Ectodermal cell (in vitro differentiated cells): ENCODE measurements at regions not wholly inside any gene's neighbourhood (a gene's known extent, or its start where the extent isn't known, plus 50 kb on each side); places are given as distances from the start of the nearest gene placed in this dataset.
"Not testable (repeated sequence)": the region's sequence is repeated elsewhere in the genome, so short reads cannot be mapped to it uniquely, and the experiment has no call there.

Source experiments
- H3K27ac ChIP-seq: 2 replicates; pipeline ENCODE4 v1.7.0; 2013; ENCODE audit warnings: mild to moderate bottlenecking, low read depth, low read length; ENCODE audit not compliant: insufficient read depth, poor library complexity, severe bottlenecking
- H3K27me3 ChIP-seq: 2 replicates; pipeline ENCODE4 v1.7.0; 2013; ENCODE audit warnings: mild to moderate bottlenecking, low read length; ENCODE audit not compliant: insufficient read depth, control insufficient read depth, poor library complexity, severe bottlenecking
- H3K36me3 ChIP-seq: one replicate; pipeline ENCODE4 v1.7.0; 2013; ENCODE audit warnings: low read length; ENCODE audit not compliant: control insufficient read depth, insufficient read depth
- H3K4me1 ChIP-seq: one replicate; pipeline ENCODE4 v1.7.0; 2013; ENCODE audit warnings: low read length; ENCODE audit not compliant: control insufficient read depth, insufficient read depth
- H3K4me3 ChIP-seq: 2 replicates; pipeline ENCODE4 v1.7.0; 2013; ENCODE audit warnings: low read depth, low read length, control low read depth; ENCODE audit not compliant: insufficient read depth
- H3K9me3 ChIP-seq: 2 replicates; pipeline ENCODE4 v1.7.0; 2013; ENCODE audit warnings: mild to moderate bottlenecking, low read length, moderate library complexity; ENCODE audit not compliant: control insufficient read depth
- WGBS, 2 experiments: methylation state at CpG; one replicate each; pipeline ENCODE4 v1.1.7; 2013; ENCODE audit warnings: missing lambda C conversion rate in 2 of 2; 5-methylcytosine and 5-hydroxymethylcytosine counted together

GRCh38 chrX:40987413-40987812 lies 97.8 kb upstream of the USP9X start:
- Histone ChIP-seq H3K4me3 (no peak overlapping the region), H3K27me3 (no peaks in the 10 kb centered on the region), H3K27ac (no peak overlapping the region), H3K36me3 (no peaks in the 10 kb centered on the region), H3K4me1 (no peaks in the 10 kb centered on the region), H3K9me3 (no peaks in the 10 kb centered on the region)
- WGBS, 2 experiments: 48 to 49% methylated on average over 2 of the region's 2 CpGs

DNA sequence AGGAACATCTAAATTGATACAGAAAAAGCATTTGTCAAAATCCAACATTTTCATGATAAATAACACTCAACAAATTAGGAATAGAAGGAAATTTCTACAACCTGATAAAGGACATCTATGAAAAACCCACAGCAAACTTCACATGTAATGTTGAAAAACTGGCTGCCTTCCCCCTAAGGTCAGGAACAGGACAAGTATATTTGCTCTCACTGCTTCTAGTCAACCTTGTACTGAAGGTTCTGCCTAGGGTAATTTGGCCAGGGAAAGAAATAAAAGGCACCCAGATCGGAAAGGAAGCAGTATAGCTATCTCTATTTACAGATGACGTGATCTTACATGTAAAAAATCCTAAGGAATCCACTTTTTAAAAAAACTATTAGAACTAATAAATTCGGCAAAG lies 97.1 kb upstream of the USP9X start:
- Histone ChIP-seq H3K4me3 (no peak overlapping the region), H3K4me1 (no peaks in the 10 kb centered on the region), H3K27ac (no peak overlapping the region), H3K36me3 (no peaks in the 10 kb centered on the region), H3K27me3 (no peaks in the 10 kb centered on the region), H3K9me3 (no peaks in the 10 kb centered on the region)
- 98 to 100% methylated on average over 3 of the region's 3 CpGs for WGBS, 2 experiments

DNA sequence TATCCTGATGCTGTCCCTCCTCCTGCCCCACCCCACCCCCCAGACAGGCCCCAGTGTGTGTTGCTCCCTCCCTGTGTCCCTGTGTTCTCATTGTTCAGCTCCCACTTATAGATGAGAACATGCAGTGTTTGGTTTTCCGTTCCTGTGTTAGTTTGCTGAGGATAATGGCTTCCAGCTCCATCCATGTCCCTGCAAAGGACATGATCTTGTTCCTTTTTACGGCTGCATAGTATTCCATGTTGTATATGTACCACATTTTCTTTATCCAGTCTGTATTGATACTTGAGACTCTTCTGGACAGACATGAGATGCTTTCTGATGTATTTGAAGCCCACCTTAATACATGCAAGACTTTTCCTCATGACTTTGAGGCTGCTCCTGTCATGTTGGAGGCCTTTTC lies 91.8 kb upstream of the USP9X start:
- 83 to 94% methylated on average over 1 to 2 of the region's 2 CpGs for WGBS, 2 experiments
- not testable (repeated sequence) for H3K27ac ChIP-seq, H3K27me3 ChIP-seq, H3K36me3 ChIP-seq, H3K4me1 ChIP-seq, H3K9me3 ChIP-seq, H3K4me3 ChIP-seq

- no peak overlapping the region for H3K4me3 ChIP-seq
- H3K36me3 ChIP-seq: no peaks in the 10 kb centered on the region
- no peaks in the 10 kb centered on the region for H3K27me3 ChIP-seq
- H3K27ac ChIP-seq: peak overlapping the region; percentile 44
- 0% methylated on average over 1 to 2 of the region's 3 CpGs for WGBS, 2 experiments
- H3K4me1 ChIP-seq: no peaks in the 10 kb centered on the region
- no peaks in the 10 kb centered on the region for H3K9me3 ChIP-seq
Observed at GRCh38 chrX:40996886-40997530, 88.2 kb upstream of the USP9X start.

DNA sequence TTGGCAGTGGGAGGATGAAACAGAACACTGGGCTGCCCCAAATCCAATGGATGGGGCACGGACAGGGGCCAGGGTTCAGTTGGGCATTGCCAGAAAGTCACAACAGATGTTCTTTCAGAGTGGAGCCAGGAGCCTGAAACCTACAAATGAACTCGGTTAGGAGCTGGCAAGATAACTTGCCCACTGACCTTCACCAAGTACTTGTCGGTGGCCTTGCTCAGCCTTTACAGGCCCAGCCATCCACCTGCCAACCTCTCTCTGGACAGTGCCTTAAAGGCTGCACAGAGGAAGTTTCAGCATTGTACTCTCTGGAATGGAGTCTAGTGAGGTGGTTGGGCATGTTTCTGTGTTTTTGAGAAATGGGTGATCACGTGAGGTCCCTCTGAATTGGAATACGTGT lies 87.1 kb upstream of the USP9X start:
- WGBS, 2 experiments: 95 to 96% methylated on average over 3 to 5 of the region's 5 CpGs
- no peak overlapping the region for H3K27ac ChIP-seq
- no peaks in the 10 kb centered on the region for H3K9me3 ChIP-seq
- H3K36me3 ChIP-seq: no peaks in the 10 kb centered on the region
- no peak overlapping the region for H3K4me3 ChIP-seq
- no peaks in the 10 kb centered on the region for H3K4me1 ChIP-seq
- no peaks in the 10 kb centered on the region for H3K27me3 ChIP-seq

DNA sequence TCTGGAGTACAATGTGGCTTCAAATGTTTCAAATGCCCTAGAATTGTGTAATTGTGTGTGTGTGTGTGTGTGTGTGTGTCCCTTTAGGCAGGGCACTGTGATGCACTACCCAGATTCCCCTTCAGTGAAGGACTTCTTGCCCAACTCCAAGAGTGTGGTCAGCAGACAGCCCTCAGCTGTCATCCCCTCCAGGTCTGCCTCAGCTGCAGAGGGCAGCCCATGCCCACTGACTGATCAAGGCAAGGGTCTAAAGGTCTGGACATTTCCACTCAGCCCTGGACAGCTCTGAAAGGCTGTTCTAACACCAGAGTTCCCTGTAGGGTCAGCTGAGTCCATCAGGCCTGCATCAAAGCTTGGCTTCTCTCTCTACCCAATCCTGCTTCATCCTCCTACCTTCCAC lies 83.9 kb upstream of the USP9X start:
- H3K9me3 ChIP-seq: no peaks in the 10 kb centered on the region
- no peak overlapping the region for H3K4me3 ChIP-seq
- no peak overlapping the region for H3K27ac ChIP-seq
- no peaks in the 10 kb centered on the region for H3K36me3 ChIP-seq
- H3K27me3 ChIP-seq: no peaks in the 10 kb centered on the region
- no peaks in the 10 kb centered on the region for H3K4me1 ChIP-seq

- H3K27me3 ChIP-seq: no peaks in the 10 kb centered on the region
- 92 to 93% methylated on average over 6 of the region's 6 CpGs for WGBS, 2 experiments
- H3K36me3 ChIP-seq: no peaks in the 10 kb centered on the region
- no peak overlapping the region for H3K27ac ChIP-seq
- no peaks in the 10 kb centered on the region for H3K9me3 ChIP-seq
- H3K4me3 ChIP-seq: no peak overlapping the region
- H3K4me1 ChIP-seq: no peaks in the 10 kb centered on the region
Observed at GRCh38 chrX:41002026-41002425, 83.2 kb upstream of the USP9X start.

GRCh38 chrX:41003506-41004270 lies 81.6 kb upstream of the USP9X start:
- WGBS, 2 experiments: 92 to 94% methylated on average over 3 of the region's 3 CpGs
- no peaks in the 10 kb centered on the region for H3K9me3 ChIP-seq
- no peaks in the 10 kb centered on the region for H3K36me3 ChIP-seq
- H3K27ac ChIP-seq: no peak overlapping the region
- H3K4me1 ChIP-seq: no peaks in the 10 kb centered on the region
- H3K4me3 ChIP-seq: no peak overlapping the region
- no peaks in the 10 kb centered on the region for H3K27me3 ChIP-seq

GRCh38 chrX:41005445-41005992 lies 79.7 kb upstream of the USP9X start:
- 27 to 29% methylated on average over 3 of the region's 3 CpGs for WGBS, 2 experiments
- Histone ChIP-seq H3K9me3 (no peaks in the 10 kb centered on the region), H3K27ac (no peak overlapping the region), H3K27me3 (no peaks in the 10 kb centered on the region), H3K36me3 (no peaks in the 10 kb centered on the region), H3K4me1 (peaks cover 3% of the 10 kb centered on the region), H3K4me3 (no peak overlapping the region)

GRCh38 chrX:41009850-41010846 lies 75.1 kb upstream of the USP9X start:
- Histone ChIP-seq H3K4me3 (no peak overlapping the region), H3K9me3 (no peaks in the 10 kb centered on the region), H3K36me3 (no peaks in the 10 kb centered on the region), H3K4me1 (peaks cover 5% of the 10 kb centered on the region), H3K27ac (no peak overlapping the region), H3K27me3 (no peaks in the 10 kb centered on the region)
- WGBS, 2 experiments: 62 to 66% methylated on average over 27 to 28 of the region's 28 CpGs
